ENCODE measurements at regions not wholly inside any gene's neighbourhood (a gene's known extent, or its start where the extent isn't known, plus 50 kb on each side); places are given as distances from the start of the nearest gene placed in this dataset.

- TF ChIP-seq POLR2AphosphoS5 (IDR thresholded peaks at IDR 0.05; ENCODE audit: low read depth, low read length) (no peak), SPI1 (IDR thresholded peaks at IDR 0.05; ENCODE audit: low read depth, low read length) (no peak), POLR2A (IDR thresholded peaks at IDR 0.05; ENCODE audit: low read depth, low read length) (no peak), TAF1 (IDR thresholded peaks at IDR 0.05; ENCODE audit: low read depth, low read length) (no peak), PAX5 (IDR thresholded peaks at IDR 0.05; ENCODE audit: insufficient read depth, low read length, severe bottlenecking) (no peak)
Measured at GRCh38 chr4:23332313-23332712, 557.5 kb downstream of the PPARGC1A start.

All from GM12891 (cell line).